ENCODE measurements at regions not wholly inside any gene's neighbourhood (a gene's known extent, or its start where the extent isn't known, plus 50 kb on each side); places are given as distances from the start of the nearest gene placed in this dataset.
A peak's percentile ranks its signal among the peaks of the same experiment; 100 is the strongest.
"Not testable (repeated sequence)": the region's sequence is repeated elsewhere in the genome, so short reads cannot be mapped to it uniquely, and the experiment has no call there.

- H3K27me3 ChIP-seq (ENCODE audit: control insufficient read depth, insufficient read depth); H3K4me3 ChIP-seq (ENCODE audit: low read length); intact Hi-C loops (cut with DNase I); H3K9me3 ChIP-seq (ENCODE audit: control insufficient read depth, low read length); H3K27ac ChIP-seq (ENCODE audit: low read length); H3K4me1 ChIP-seq (ENCODE audit: control insufficient read depth, insufficient read depth, low read length); ATAC-seq: not testable (repeated sequence)
- peak in 1 of 3 donors; percentile 38 for DNase-seq
- 70% methylated on average over 25 of the region's 26 CpGs for WGBS
Measured at GRCh38 chr22:12279512-12280474, 3248.2 kb upstream of the OR11H1 start.

GRCh38 chr22:12284690-12285089, 3243.3 kb upstream of the OR11H1 start:
- H3K4me3 ChIP-seq (ENCODE audit: low read length); ATAC-seq; intact Hi-C loops (cut with DNase I); H3K27ac ChIP-seq (ENCODE audit: low read length); H3K4me1 ChIP-seq (ENCODE audit: control insufficient read depth, insufficient read depth, low read length); H3K27me3 ChIP-seq (ENCODE audit: control insufficient read depth, insufficient read depth); H3K9me3 ChIP-seq (ENCODE audit: control insufficient read depth, low read length); DNase-seq: not testable (repeated sequence)
- WGBS = 6% methylated on average over 2 of the region's 2 CpGs

- intact Hi-C loops (cut with DNase I); H3K4me1 ChIP-seq (ENCODE audit: control insufficient read depth, insufficient read depth, low read length); H3K4me3 ChIP-seq (ENCODE audit: low read length); H3K27ac ChIP-seq (ENCODE audit: low read length); H3K27me3 ChIP-seq (ENCODE audit: control insufficient read depth, insufficient read depth); ATAC-seq; H3K9me3 ChIP-seq (ENCODE audit: control insufficient read depth, low read length): not testable (repeated sequence)
- peak in 1 of 3 donors; percentile 59 for DNase-seq
- WGBS = 68% methylated on average over 13 of the region's 13 CpGs
Measured at GRCh38 chr22:12297351-12297750, 3230.6 kb upstream of the OR11H1 start.

Measured in right cardiac atrium (tissue), 5 donors.